Transverse colon (tissue), 4 donors: ENCODE measurements at regions not wholly inside any gene's neighbourhood (a gene's known extent, or its start where the extent isn't known, plus 50 kb on each side); places are given as distances from the start of the nearest gene placed in this dataset.
A peak's percentile ranks its signal among the peaks of the same experiment; 100 is the strongest.
"Not testable (repeated sequence)": the region's sequence is repeated elsewhere in the genome, so short reads cannot be mapped to it uniquely, and the experiment has no call there.

Source experiments
- DNase-seq: peaks from one replicate; pipeline ENCODE4 v3.0.0-alpha.2; 2019
- H3K27ac ChIP-seq, 4 donors: fragments of 200-600 bp; sonication (generic); 2 replicates each; pipeline ENCODE4 v1.5.1; 2016 to 2018; ENCODE audit warnings: inconsistent platforms in 4 of 4
- H3K27me3 ChIP-seq: fragments of 200-600 bp; sonication (generic); 2 replicates; pipeline ENCODE4 v1.5.1; 2017; ENCODE audit warnings: inconsistent platforms
- H3K36me3 ChIP-seq, 4 donors: fragments of 200-600 bp; sonication (generic); 2 replicates each; pipeline ENCODE4 v1.5.1; 2017 to 2019; ENCODE audit warnings: inconsistent platforms in 4 of 4
- H3K4me1 ChIP-seq, 4 donors: fragments of 200-600 bp; sonication (generic); 2 replicates each; pipeline ENCODE4 v1.5.1; 2017 to 2020; ENCODE audit warnings: inconsistent platforms in 4 of 4
- H3K4me3 ChIP-seq, 4 donors: fragments of 200-600 bp; sonication (generic); 1 replicate in 1 of 4; 2 replicates in 3 of 4; pipeline versions ENCODE4 v1.5.1 to v1.6.1; 2017 to 2019; ENCODE audit warnings: inconsistent platforms in 4 of 4
- H3K9me3 ChIP-seq, 2 donors: fragments of 200-600 bp; sonication (generic); 2 replicates each; pipeline ENCODE4 v1.5.1; 2017 to 2019; ENCODE audit warnings: inconsistent platforms in 2 of 2
- CTCF ChIP-seq, 5 experiments: fragments of 200-600 bp in 3 of 5; fragments of 450-650 bp in 2 of 5; sonication (generic) in 3 of 5; IDR thresholded peaks; 1 replicate in 2 of 5; 2 replicates in 3 of 5; pipeline ENCODE4 v1.5.1; 2016 to 2017; ENCODE audit warnings: antibody characterized with exemption in 5 of 5, inconsistent platforms in 3 of 5, mild to moderate bottlenecking in 2 of 5, moderate library complexity in 1 of 5
- EP300 ChIP-seq: sonication (generic); formaldehyde crosslinking; IDR thresholded peaks from one replicate; pipeline ENCODE4 v1.6.1; 2017; ENCODE audit warnings: antibody characterized with exemption, low read depth
- POLR2A ChIP-seq: fragments of 450-650 bp; IDR thresholded peaks from one replicate; pipeline ENCODE4 v1.6.1; 2016; ENCODE audit warnings: antibody characterized with exemption, mild to moderate bottlenecking, moderate library complexity
- POLR2AphosphoS5 ChIP-seq, 3 donors: sonication (generic); formaldehyde crosslinking; IDR thresholded peaks; one replicate each; pipeline ENCODE4 v1.6.1; 2016; ENCODE audit warnings: antibody characterized with exemption in 3 of 3
- WGBS, 2 donors: methylation state at CpG; one replicate each; pipeline ENCODE4 v1.1.5; 2018; ENCODE audit warnings: low coverage in 1 of 2; 5-methylcytosine and 5-hydroxymethylcytosine counted together
- in situ Hi-C, 4 donors: fragments of 200-750 bp; cut with MboI; loops; one replicate each; pipeline versions ENCODE4 v1.15.0 to v1.15.1; 2017; ENCODE audit warnings: low sequenced_read_pairs in 3 of 4, low pct_ligation_motif_present in 1 of 4, low pct_unique_long_range_greater_than_20kb in 1 of 4
- intact Hi-C: fragments of 100-400 bp; cut with DNase I; formaldehyde crosslinking; loops from one replicate; pipeline ENCODE4 v1.15.1; 2023; ENCODE audit warnings: low total_unique reads

- Histone ChIP-seq H3K4me1 (peaks cover 0 to 18% (median 5%) of the 10 kb centered on the region in 4 donors), H3K27me3 (no peaks in the 10 kb centered on the region), H3K27ac (no peak overlapping the region), H3K4me3 (no peak overlapping the region), H3K36me3 (no peaks in the 10 kb centered on the region), H3K9me3 (no peaks in the 10 kb centered on the region)
- intact Hi-C loops: no loop called here
- in situ Hi-C loops: loop anchor here (5.0 to 25.0 kb wide), 4 partner anchors 402 to 609 kb away; partner anchors contain the start of gene SP110 (in 2 of the 4)
- TF ChIP-seq POLR2A: no peak
- no peak for TF ChIP-seq POLR2AphosphoS5 (IDR thresholded peaks at IDR 0.05)
- no peak for TF ChIP-seq EP300
- TF ChIP-seq CTCF (IDR thresholded peaks at IDR 0.05): no peak
- 86 to 90% methylated on average over 4 to 7 of the region's 7 CpGs for WGBS, 2 donors
- no peak for DNase-seq
These were observed 98.6 kb upstream of the CAB39 start for GRCh38 chr2:230614040-230614439.

GRCh38 chr2:230614913-230615332 lies 97.7 kb upstream of the CAB39 start:
- no peaks in the 10 kb centered on the region for H3K27me3 ChIP-seq
- DNase-seq: peak; percentile 74
- intact Hi-C loops: no loop called here
- in situ Hi-C loops: loop anchor here (5.0 to 25.0 kb wide), 4 partner anchors 403 to 610 kb away; partner anchors contain the start of gene SP110 (in 2 of the 4)
- H3K4me1 ChIP-seq: peaks cover 0 to 18% (median 5%) of the 10 kb centered on the region in 4 donors
- TF ChIP-seq POLR2AphosphoS5 (IDR thresholded peaks at IDR 0.05): peak in 1 of 3 donors; percentile 47
- no peak for TF ChIP-seq EP300
- TF ChIP-seq POLR2A: no peak
- no peak for TF ChIP-seq CTCF (IDR thresholded peaks at IDR 0.05)
- no peak overlapping the region for H3K4me3 ChIP-seq
- WGBS, 2 donors: 76% methylated on average over 6 of the region's 6 CpGs; no CpG with 5 or more reads in 1 of the 2 donors
- no peaks in the 10 kb centered on the region for H3K9me3 ChIP-seq
- peak overlapping the region in 1 of 4 donors; percentile 25 for H3K27ac ChIP-seq
- H3K36me3 ChIP-seq: no peaks in the 10 kb centered on the region

GRCh38 chr2:230617256-230617706 lies 95.4 kb upstream of the CAB39 start:
- TF ChIP-seq POLR2AphosphoS5 (IDR thresholded peaks at IDR 0.05): peak in 1 of 3 donors; percentile 32
- Histone ChIP-seq H3K27ac (peak overlapping the region in 3 of 4 donors; percentile 27 to 63 (median 34)), H3K4me1 (peaks cover 0 to 13% (median 5%) of the 10 kb centered on the region in 4 donors)
- intact Hi-C loops, H3K4me3 ChIP-seq, H3K9me3 ChIP-seq, H3K36me3 ChIP-seq, H3K27me3 ChIP-seq: not testable (repeated sequence)
- 55 to 83% methylated on average over 3 to 11 of the region's 11 CpGs for WGBS, 2 donors
- DNase-seq: peak; percentile 64
- in situ Hi-C loops: loop anchor here (10.0 to 25.0 kb wide), 3 partner anchors 405 to 612 kb away; partner anchors contain the start of gene SP110 (in 2 of the 4)

GRCh38 chr2:230619491-230619890 lies 93.2 kb upstream of the CAB39 start:
- H3K4me1 ChIP-seq: peaks cover 0 to 13% (median 5%) of the 10 kb centered on the region in 4 donors
- DNase-seq: no peak
- TF ChIP-seq EP300 (no peak), POLR2A (no peak), POLR2AphosphoS5 (IDR thresholded peaks at IDR 0.05) (no peak), CTCF (IDR thresholded peaks at IDR 0.05) (no peak)
- no peak overlapping the region for H3K4me3 ChIP-seq
- H3K27ac ChIP-seq: no peak overlapping the region
- in situ Hi-C loops (loop anchor here (10.0 to 25.0 kb wide), 3 partner anchors 407 to 615 kb away; partner anchors contain the start of gene SP110 (in 2 of the 4)), intact Hi-C loops (no loop called here)
- H3K36me3 ChIP-seq: no peaks in the 10 kb centered on the region
- H3K9me3 ChIP-seq: no peaks in the 10 kb centered on the region
- 70 to 79% methylated on average over 2 to 8 of the region's 8 CpGs for WGBS, 2 donors
- no peaks in the 10 kb centered on the region for H3K27me3 ChIP-seq

- H3K27ac ChIP-seq, H3K4me3 ChIP-seq, H3K4me1 ChIP-seq, in situ Hi-C loops, H3K9me3 ChIP-seq, intact Hi-C loops, DNase-seq, H3K27me3 ChIP-seq, H3K36me3 ChIP-seq: not testable (repeated sequence)
- 59 to 80% methylated on average over 1 to 4 of the region's 4 CpGs for WGBS, 2 donors
These were observed 87.4 kb upstream of the CAB39 start for GRCh38 chr2:230625220-230625619.

- H3K9me3 ChIP-seq, H3K36me3 ChIP-seq, H3K4me1 ChIP-seq, in situ Hi-C loops, H3K27ac ChIP-seq, H3K4me3 ChIP-seq, DNase-seq, H3K27me3 ChIP-seq, intact Hi-C loops: not testable (repeated sequence)
- WGBS, 2 donors: 75 to 87% methylated on average over 2 to 4 of the region's 4 CpGs
These were observed 85.6 kb upstream of the CAB39 start for GRCh38 chr2:230627091-230627490.
